ENCODE measurements at regions not wholly inside any gene's neighbourhood (a gene's known extent, or its start where the extent isn't known, plus 50 kb on each side); places are given as distances from the start of the nearest gene placed in this dataset.
A peak's percentile ranks its signal among the peaks of the same experiment; 100 is the strongest.

DNA sequence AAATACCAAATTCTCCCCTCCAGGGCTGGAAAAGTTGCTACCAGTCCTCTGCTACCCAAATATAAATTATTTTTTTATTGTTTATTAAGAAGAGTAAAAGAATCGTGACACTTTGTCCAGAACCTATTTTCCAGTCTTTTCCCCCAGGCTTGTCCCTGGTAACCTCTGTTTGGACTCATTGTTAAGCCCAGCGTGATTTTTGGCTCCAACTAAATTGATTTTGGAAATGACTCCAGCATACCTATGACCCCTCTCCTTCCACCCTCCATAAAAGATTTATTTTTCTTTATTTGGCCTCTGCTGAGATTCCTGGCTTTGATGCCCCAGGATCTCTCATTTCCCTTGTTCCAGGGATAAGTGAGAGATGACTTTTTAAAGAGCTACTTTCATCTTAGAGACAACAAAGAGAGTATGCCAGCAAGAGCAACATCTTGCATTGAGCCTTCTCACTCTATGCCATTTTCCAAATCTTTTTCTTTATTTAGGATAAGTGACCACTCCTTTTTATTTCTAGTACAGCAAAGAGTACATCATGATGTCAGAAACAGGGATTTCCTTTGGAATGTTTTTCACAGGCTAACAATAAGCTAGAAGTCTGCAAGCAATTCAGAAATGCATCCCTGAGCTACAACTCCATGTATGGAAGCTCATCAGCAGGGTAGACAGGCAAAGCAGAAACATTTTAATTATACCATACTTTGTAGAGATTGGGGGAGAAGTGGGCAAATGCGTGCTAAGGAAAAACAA lies 75.8 kb downstream of the DAD1 start:
- DNase-seq, result no peak

DNA sequence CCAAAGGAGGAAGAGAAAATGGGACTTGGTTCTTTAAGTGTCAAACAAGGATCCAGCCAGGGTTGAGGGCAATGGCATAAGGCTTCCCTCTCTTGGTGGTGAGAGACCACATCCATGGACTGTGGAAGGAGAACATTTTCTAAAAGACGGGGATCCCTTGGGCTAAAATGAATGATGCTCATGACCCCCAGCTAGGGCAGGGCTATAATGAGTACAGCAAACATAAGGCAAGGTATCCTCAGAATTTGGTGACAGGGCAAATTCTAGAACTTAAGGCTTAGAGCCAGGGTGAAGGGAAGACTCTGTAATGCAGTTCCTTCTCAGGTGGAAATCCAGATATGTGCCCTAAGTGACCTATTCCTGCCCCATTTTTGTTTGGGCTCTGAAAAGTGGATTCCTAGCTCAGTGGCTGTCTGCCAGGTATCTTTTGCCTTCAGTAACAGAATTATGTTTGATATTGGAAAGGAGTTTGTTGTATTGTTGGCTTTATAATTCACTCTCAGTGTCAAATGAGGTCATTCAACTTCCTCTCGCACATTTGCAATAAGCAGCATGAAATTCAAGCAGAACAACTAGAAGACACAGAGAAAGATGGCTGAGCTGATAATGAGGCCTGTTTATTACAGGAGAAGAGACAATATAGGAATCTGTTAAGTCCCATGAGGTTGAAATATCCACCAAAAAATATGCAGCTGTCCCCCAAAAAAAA lies 76.8 kb downstream of the DAD1 start:
- DNase-seq, result no peak

DNA sequence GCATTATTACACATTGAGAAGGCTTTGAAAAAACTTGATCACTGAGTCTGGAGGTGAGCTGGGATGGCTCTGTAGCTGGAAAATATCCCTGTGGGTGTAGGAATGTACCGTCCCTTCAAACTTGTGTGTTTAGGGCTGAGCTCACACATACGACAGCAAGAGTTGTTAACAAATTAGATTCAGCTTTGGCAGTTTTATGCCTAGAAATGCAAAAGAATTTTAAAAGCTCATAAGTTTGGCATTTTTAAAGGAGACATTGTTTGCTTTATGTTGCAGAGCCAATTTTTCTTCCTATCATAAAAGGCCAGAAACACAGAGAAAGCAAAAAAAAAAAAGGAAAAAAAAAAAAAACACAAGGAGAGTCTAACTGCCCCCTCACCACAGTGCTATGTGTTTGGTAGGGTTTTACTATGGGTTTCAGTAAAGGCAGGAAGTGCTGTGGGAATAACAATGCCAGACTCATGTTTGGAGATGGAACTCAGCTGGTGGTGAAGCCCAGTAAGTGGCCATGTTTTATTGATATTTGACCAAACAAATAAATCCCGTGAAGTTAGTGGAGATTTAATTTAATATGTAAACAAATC lies 78.4 kb downstream of the DAD1 start:
- DNase-seq, result no peak

DNA sequence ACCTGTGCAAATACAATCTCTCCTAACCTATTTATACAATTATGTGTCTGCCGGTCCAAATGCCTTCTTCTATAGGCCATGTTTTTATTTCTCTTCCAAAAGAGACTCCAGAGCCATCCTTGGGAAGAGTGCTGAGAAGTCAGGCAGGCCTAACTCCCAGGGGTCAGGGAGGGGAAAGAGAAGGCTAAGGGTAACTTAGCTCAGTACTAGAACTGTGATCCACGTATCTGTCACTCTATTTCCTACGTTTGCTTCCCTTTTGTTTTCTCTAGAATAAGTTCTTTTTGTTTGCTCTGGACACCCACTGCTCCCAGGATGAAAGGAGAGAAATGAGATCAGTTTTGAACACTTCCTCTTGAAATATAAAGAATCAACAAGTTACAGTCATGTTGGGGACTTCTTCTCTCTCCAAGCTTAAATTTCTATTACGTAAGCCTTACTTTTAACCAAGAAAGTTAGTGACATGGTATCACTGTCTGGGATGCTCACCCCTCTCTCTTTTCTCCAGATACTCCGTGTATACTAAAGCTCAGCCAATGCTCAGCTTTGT lies 79.2 kb downstream of the DAD1 start:
- no peak for DNase-seq

DNA sequence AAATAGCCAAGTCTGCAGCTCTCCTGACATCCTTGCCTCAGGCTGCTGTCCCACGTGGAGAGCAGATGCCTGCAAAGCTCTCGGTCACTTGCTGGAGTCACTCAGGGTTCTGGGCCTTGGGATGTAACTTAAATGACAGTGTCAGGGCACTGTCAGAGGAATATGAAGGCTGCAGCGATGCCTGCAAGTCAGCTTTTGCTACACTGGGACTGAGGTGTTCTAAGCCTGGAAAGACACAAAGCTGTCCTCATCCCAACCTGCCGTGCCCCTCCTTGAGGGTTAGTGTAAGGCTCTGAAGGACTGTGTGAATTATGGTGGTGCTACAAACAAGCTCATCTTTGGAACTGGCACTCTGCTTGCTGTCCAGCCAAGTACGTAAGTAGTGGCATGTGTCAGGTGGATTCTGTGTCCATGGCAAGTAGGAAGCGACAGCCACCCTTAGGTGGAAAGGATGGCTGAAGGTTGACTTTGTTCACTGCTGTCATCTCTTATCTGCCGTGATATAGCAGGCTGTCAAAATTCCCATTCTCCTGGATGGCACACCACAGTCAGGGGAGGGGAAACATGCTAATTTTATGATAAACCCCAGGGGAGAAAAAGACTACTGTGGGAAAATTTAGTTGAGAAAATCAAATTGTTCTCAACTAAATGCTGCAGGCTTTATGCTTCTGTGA lies 79.9 kb downstream of the DAD1 start:
- DNase-seq, result no peak

DNA sequence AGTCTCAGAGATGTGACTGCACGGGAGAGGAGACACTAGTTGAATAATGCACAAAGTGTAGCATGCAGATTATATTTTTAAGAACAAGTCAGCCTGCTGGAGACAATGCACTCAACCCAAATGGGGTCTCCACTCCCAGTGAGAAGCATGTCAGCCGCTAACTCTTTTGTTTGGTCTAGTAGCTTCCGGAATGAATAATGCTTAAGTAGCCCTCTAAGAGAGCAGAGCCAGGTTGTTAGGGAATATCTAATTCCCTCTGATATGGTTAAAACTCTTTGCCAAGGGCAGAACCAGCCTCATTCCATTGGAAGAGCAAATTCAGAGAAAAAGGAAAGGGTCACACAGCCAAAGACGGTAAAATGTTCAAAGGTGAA lies 80.4 kb downstream of the DAD1 start:
- DNase-seq, result no peak

DNA sequence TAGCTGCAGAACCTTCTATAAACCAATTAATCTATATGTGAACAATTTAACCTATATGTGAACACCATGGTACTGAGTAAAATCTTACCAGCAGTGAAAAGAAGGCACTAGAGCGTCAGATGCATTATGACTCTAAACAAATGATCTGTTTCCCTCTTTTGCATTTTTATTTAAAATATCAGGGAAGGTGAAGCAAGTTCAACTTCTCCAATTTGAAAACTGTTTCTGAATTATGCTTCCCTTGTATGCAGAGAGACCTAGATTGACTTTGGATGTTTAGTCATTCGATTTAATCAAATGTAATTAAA lies 80.9 kb downstream of the DAD1 start:
- no peak for DNase-seq

DNA sequence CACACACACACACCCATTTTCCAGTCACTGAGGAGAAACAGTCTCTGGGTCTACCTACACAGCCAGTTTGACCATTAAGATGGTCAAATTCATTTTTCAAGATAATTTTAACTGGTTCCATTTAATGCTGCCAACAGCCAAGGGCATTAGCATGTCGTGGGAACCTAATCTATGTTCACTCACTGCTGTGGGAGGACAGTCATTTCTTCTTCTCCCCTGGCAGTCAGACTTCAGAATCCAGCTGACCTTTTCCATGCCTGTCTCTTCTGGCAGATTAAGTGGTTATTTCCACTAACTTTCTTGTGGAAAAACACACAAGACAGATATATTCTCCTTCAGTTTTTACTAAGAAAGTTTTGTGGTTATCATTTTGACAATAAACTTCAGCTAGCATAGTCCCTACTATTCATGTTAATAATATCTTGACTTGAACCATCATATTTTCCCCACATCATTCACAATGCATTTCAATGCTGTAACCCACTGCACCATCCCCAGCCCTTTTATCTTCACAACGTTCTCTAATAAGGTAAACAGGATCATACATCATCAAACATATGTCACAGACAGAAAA lies 82.2 kb downstream of the DAD1 start:
- no peak for DNase-seq

DNA sequence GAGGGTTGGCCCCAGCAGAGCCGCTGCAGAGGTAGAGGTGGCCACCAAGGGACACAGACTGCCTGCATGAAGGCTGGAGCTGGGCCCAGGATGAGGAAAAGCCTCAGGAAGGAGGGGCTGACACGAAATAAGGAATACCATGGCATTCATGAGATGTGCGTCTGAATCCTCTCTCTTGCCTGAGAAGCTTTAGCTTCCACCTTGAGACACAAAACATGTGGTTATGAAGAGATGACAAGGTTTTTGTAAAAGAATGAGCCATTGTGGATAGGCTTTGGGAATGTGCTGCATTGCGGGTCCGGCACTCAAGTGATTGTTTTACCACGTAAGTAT lies 82.7 kb downstream of the DAD1 start:
- no peak for DNase-seq

DNA sequence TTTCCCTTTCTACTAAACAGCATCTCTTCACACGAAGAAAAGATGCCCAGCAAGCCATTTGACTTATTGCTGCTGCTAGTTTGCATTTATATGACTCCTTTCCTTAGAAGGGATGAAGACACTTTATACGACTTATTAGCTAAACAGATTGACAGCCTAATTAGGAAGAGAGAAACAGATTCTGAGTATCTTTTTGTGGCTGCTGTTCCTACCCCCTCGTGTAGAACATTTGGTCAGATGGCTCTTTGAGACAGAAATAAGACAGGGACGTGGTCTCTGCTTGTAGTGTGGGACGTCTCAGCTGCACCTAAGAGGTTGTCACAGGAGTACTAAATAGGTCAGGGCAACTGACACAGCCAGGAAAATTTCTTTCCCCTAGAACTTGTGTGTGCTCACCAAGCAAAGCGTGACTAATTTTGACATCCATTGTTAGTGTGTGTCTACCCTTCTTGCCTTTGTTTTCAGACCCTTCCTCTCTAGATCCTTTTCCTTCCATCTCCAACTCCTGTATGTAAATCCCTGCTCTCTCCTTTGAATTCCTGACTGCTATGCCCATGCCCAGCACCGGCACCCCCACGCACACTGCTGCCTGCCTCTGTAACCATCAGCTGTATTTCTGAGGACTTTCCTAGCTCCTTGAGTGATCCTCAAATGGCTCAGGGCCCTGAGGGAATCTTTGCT lies 83.2 kb downstream of the DAD1 start:
- DNase-seq, result peak; percentile 49

DNA sequence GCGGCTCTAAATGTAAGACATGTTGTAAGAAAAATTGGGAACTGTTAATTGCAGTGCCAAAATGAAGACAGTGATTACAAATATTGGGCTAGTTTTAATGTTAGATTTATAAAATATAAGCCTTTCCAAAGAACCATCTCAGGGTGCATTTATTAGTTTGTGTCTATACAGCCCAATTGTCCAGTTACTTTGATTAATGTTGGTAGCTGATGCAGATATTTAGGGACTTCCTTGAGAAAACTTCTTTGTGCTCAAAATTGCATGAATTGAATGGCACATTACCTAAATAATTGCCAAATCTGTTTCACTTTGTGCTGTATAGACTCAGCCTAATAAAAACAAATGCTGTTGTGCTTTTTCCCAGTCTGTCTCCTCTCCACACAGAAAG lies 83.7 kb downstream of the DAD1 start:
- DNase-seq, result no peak

DNA sequence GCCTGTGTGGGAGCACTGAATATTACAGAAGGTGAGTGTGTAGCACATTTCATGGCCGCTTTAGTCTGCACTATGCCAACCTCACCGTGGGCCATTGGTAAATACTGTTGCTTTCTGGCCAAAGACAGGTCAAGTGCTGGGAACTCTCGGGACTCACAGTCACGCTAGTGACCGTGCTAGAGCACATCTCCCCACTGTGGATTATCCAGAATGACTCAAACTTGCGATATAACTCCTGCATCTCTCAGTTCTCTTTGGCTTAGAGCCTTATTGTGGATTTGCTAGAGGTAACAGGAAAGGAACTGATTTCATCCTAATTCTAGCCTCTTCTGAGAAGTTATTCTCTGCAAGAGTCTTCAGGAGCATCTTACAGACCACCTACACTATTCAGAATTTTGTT lies 86.5 kb downstream of the DAD1 start:
- DNase-seq, result no peak

DNA sequence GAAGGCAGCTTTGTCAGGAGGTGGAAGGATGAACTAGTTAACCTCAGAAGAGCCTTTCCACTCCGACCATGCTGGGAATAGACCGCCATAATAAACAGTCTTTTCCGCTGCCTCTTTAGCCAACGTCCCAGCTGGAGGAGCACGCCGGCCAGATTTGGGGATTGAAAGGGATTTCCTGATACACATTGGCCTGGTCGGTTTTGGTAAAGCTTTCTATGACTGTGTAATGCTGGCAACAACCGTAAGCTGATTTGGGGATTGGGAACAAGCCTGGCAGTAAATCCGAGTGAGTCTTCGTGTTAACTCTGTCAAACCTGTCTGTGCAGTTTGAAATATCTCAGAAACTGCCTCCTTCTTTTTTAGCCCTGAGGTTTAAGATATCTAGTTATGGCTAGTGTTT lies 87.0 kb downstream of the DAD1 start:
- DNase-seq, result no peak

DNA sequence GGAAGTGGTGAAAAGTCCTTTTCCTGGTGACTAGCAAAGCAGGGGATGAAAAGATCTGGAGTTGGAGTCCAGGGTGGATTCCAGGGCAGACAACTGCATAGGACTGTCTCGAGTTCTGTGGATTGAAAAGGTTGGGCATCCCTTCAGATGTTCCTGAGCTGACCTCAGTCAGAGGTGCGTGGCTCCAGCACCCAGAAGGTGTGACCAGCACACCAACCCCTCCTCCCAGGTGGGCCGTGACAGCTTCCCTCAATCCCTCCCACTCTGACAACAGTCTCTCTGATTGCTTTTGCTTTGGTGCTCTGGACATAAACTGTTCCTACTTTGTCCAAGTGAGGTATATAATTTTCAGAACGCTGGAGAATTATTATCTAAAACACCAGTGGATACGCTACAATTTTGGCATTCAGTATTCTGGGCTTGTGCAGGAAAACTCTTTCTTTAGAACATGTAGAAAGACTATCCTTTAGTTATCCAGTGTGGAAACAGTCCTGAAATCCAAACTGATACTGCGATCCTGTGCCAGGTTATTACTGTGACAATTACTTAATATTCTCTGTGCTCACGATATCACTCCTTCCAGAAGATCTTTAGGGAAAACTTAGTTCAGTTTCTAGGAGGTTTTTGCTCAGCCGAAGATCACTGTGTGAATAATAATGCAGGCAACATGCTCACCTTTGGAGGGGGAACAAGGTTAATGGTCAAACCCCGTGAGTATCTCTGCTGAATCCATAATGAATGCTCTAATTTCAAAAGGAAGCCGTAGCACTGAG lies 87.9 kb downstream of the DAD1 start:
- no peak for DNase-seq

DNA sequence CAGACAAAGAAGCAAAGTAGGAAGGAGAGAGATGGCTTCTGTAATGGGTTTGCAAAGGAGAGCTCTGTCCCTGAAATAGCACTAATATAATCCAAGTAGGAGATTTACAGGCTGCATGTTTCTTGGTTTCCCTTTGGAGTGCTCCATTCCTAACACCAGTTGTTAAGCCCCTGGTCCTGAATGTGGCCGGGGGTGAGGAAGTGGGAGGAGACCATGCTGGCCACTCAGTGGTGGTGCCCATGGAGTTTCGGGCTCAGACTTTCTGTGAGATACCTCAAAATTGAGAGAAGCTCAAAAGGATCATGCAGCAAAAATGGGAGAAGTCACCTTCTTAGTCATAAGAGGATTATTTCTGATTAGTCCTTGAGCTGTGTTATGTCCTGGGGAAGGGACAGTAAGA lies 88.5 kb downstream of the DAD1 start:
- DNase-seq, result no peak

DNA sequence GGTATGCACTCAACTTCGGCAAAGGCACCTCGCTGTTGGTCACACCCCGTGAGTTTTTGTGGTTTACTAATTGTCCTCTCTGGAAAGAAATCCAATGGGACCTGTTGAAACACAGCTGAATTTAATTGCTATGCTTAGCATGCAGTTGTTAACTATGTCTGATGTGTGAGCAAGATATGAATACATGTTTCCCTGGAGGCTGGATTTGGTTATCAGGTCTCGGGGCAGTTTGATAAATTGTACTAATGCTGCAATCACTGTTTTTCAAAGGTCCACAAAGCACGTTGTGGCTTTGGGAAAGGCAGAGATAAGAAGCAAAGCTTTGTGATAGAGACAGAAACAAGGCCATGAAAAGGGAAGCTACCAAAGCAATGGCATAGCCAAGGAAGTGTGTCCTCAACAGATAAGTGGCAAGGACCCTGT lies 91.3 kb downstream of the DAD1 start:
- DNase-seq, result no peak

DNA sequence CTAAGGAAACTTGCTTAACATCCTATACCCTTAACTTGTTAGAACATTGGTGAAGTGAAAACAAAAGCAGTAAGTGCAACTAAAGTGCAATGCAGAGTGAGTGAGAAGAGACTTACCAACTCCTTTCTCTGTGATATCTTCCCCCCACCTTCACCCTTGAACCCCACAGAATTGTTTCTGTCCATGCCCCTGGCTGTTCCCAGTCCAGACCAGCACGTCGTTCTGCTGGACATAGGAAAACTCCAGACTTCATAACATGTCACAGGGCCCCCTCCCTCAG lies 91.9 kb downstream of the DAD1 start:
- no peak for DNase-seq

DNA sequence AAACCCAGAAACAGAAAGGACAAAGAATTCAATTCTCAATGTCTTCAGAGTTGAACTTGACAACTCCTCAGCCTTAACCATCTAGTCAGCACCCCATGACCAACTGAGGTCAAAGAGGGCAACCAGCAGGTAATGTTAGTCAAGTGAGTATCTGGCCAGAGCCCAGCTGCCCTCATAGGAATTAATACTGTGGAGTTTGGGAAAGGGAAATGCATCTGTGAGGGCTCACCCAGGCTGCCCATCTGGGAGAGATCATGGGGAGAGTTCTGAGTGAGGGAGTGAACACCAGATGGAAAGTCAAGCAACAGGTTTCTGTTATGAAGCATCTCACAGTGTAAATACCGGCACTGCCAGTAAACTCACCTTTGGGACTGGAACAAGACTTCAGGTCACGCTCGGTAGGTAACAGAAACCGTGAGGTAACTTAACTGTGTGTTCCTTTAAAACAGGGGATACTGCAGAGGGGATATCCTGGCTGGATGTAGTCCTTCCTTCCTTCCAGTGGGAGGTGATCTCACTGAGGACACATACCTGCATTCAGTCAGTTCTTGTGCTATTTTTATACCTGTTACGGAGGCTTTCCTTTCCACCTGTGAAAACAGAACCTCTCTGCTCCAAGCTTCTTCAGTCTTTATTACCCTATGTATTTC lies 94.4 kb downstream of the DAD1 start:
- no peak for DNase-seq

DNA sequence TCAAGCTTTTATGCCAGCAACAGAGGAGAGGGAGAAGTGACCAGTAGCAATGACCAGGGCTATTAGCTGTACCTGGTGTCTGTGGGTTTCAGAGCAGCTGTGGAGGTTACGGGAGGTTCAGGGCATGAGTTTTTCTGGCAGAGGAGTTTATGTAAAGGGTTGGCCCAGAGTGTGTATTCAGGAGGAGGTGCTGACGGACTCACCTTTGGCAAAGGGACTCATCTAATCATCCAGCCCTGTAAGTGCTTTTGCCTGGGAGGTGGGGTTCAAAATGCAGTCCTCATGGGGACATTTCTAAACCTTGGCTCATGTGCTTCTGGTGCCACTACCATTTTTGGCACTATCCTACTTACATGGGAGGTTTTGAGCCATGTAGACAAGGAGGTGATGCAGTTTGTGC lies 95.3 kb downstream of the DAD1 start:
- DNase-seq, result no peak

DNA sequence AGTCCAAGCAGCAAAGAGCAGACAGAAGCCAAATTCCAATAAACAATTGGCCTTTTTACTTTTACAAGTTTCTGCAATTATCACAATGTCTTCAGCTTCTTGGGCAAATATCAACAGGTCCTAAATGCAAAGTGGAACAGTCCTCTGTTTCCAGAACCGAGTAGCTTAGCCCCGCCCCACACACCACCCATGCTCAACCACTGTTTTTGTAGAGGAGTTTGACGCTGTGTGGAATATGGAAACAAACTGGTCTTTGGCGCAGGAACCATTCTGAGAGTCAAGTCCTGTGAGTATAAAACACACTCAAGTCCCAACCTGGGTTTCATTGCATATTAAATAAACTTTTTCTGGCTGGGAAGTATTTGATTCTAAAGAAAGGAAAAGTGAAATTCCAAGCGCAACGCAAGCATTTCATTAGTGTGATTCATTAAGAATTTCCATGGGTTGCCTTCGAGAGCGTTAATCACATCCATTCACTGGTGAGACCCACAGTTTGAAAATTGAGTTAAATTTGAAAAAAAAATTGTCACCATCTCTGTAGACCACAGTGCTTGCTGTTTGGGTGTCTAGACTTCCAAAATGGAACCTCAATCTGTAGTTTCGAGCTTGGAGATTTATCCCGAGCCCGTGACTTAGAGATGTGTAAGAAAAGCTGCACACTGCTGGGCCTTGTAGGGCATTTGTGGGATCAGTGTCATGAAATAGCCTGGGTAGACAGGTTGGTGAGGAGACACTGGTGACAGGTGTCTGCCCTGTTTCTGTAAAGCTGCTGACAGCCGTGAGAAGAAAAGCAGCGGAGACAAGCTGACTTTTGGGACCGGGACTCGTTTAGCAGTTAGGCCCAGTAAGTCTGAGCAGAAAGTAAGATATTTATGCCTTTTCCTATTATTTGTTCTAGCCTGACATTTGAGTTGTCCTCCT lies 96.1 kb downstream of the DAD1 start:
- no peak for DNase-seq

Data from CD4-positive, alpha-beta T cell treated with Interleukin-10 for 1 hour (primary cell).